ENCODE measurements at regions not wholly inside any gene's neighbourhood (a gene's known extent, or its start where the extent isn't known, plus 50 kb on each side); places are given as distances from the start of the nearest gene placed in this dataset.
"Not testable (repeated sequence)": the region's sequence is repeated elsewhere in the genome, so short reads cannot be mapped to it uniquely, and the experiment has no call there.

GRCh38 chr2:175679728-175680127 lies 322.3 kb downstream of the LNPK start:
- Histone ChIP-seq H3K27me3 (ENCODE audit: control insufficient read depth, insufficient read depth, low read length) (no peaks in the 10 kb centered on the region), H3K4me3 (ENCODE audit: low read depth, low read length) (no peak overlapping the region), H3K4me1 (ENCODE audit: control insufficient read depth, insufficient read depth, low read length, poor library complexity, severe bottlenecking) (no peaks in the 10 kb centered on the region), H3K27ac (ENCODE audit: insufficient read depth, low read length, poor library complexity, severe bottlenecking) (no peak overlapping the region), H3K36me3 (ENCODE audit: control insufficient read depth, insufficient read depth, low read length) (no peaks in the 10 kb centered on the region), H3K9me3 (ENCODE audit: control insufficient read depth in 2 of 2, low read length in 2 of 2) (no peaks in the 10 kb centered on the region)
- H3K9me3 Mint-ChIP-seq = peaks cover 0 to 5% (median 0%) of the 10 kb centered on the region in 7 donors
- ATAC-seq (ENCODE audit: low read depth in 2 of 2) = no peak
- H3K27me3 Mint-ChIP-seq = peaks cover 10% of the 10 kb centered on the region
- no peak overlapping the region for H3K27ac Mint-ChIP-seq
- no peak for DNase-seq
- no peaks in the 10 kb centered on the region for H3K36me3 Mint-ChIP-seq
- H3K4me3 Mint-ChIP-seq = no peak overlapping the region
- H3K4me1 Mint-ChIP-seq = no peaks in the 10 kb centered on the region

- Histone ChIP-seq H3K27ac (ENCODE audit: insufficient read depth, low read length, poor library complexity, severe bottlenecking) (no peak overlapping the region), H3K27me3 (ENCODE audit: control insufficient read depth, insufficient read depth, low read length) (no peaks in the 10 kb centered on the region), H3K4me1 (ENCODE audit: control insufficient read depth, insufficient read depth, low read length, poor library complexity, severe bottlenecking) (no peaks in the 10 kb centered on the region), H3K36me3 (ENCODE audit: control insufficient read depth, insufficient read depth, low read length) (no peaks in the 10 kb centered on the region), H3K4me3 (ENCODE audit: low read depth, low read length) (no peak overlapping the region), H3K9me3 (ENCODE audit: control insufficient read depth in 2 of 2, low read length in 2 of 2) (no peaks in the 10 kb centered on the region)
- H3K27me3 Mint-ChIP-seq = peaks cover 6% of the 10 kb centered on the region
- H3K36me3 Mint-ChIP-seq = no peaks in the 10 kb centered on the region
- H3K4me1 Mint-ChIP-seq = no peaks in the 10 kb centered on the region
- ATAC-seq (ENCODE audit: low read depth in 2 of 2) (no peak), DNase-seq (no peak)
- no peak overlapping the region for H3K4me3 Mint-ChIP-seq
- H3K9me3 Mint-ChIP-seq = peaks cover 0 to 6% (median 0%) of the 10 kb centered on the region in 7 donors
- H3K27ac Mint-ChIP-seq = no peak overlapping the region
These were observed 322.8 kb downstream of the LNPK start for GRCh38 chr2:175679231-175679630.

- ATAC-seq (ENCODE audit: low read depth in 2 of 2) = no peak
- Histone ChIP-seq H3K27ac (ENCODE audit: insufficient read depth, low read length, poor library complexity, severe bottlenecking) (no peak overlapping the region), H3K4me3 (ENCODE audit: low read depth, low read length) (no peak overlapping the region), H3K36me3 (ENCODE audit: control insufficient read depth, insufficient read depth, low read length) (no peaks in the 10 kb centered on the region), H3K4me1 (ENCODE audit: control insufficient read depth, insufficient read depth, low read length, poor library complexity, severe bottlenecking) (no peaks in the 10 kb centered on the region), H3K27me3 (ENCODE audit: control insufficient read depth, insufficient read depth, low read length) (no peaks in the 10 kb centered on the region), H3K9me3 (ENCODE audit: control insufficient read depth in 2 of 2, low read length in 2 of 2) (no peaks in the 10 kb centered on the region)
- no peak overlapping the region for H3K4me3 Mint-ChIP-seq
- H3K27ac Mint-ChIP-seq = no peak overlapping the region
- no peaks in the 10 kb centered on the region for H3K4me1 Mint-ChIP-seq
- no peak for DNase-seq
- peaks cover 4% of the 10 kb centered on the region for H3K27me3 Mint-ChIP-seq
- H3K36me3 Mint-ChIP-seq = no peaks in the 10 kb centered on the region
- peaks cover 0 to 7% (median 1%) of the 10 kb centered on the region in 7 donors for H3K9me3 Mint-ChIP-seq
These were observed 324.2 kb downstream of the LNPK start for GRCh38 chr2:175677880-175678279.

DNA sequence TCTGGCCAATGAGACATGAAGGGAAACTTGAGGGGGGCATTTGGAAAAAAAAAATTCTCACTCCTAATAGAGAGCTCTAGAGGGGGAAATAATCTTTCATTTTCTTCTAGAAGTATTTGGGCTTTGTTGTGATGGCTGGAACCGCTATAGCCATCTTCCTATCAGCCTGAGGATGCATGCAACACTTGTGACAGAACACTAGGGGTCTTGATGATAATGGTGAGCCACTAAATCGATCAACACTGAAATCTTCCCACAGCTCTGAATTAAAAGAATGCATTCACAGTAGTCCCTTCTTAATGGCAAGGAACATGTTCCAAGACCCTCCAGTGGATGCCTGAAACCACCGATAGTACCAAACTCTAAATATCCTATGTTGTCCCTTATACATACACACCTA lies 325.3 kb downstream of the LNPK start:
- peaks cover 4% of the 10 kb centered on the region for H3K27me3 Mint-ChIP-seq
- no peak overlapping the region for H3K27ac Mint-ChIP-seq
- H3K4me1 Mint-ChIP-seq = no peaks in the 10 kb centered on the region
- Histone ChIP-seq H3K27me3 (ENCODE audit: control insufficient read depth, insufficient read depth, low read length) (no peaks in the 10 kb centered on the region), H3K36me3 (ENCODE audit: control insufficient read depth, insufficient read depth, low read length) (no peaks in the 10 kb centered on the region), H3K27ac (ENCODE audit: insufficient read depth, low read length, poor library complexity, severe bottlenecking) (no peak overlapping the region), H3K9me3 (ENCODE audit: control insufficient read depth in 2 of 2, low read length in 2 of 2) (no peaks in the 10 kb centered on the region), H3K4me1 (ENCODE audit: control insufficient read depth, insufficient read depth, low read length, poor library complexity, severe bottlenecking) (no peaks in the 10 kb centered on the region), H3K4me3 (ENCODE audit: low read depth, low read length) (no peak overlapping the region)
- peaks cover 0 to 7% (median 4%) of the 10 kb centered on the region in 7 donors for H3K9me3 Mint-ChIP-seq
- H3K4me3 Mint-ChIP-seq = no peak overlapping the region
- ATAC-seq (ENCODE audit: low read depth in 2 of 2) (no peak), DNase-seq (no peak)
- no peaks in the 10 kb centered on the region for H3K36me3 Mint-ChIP-seq

- H3K27ac ChIP-seq (ENCODE audit: insufficient read depth, low read length, poor library complexity, severe bottlenecking); H3K9me3 Mint-ChIP-seq; H3K4me3 ChIP-seq (ENCODE audit: low read depth, low read length); H3K4me1 Mint-ChIP-seq; H3K27me3 Mint-ChIP-seq; H3K36me3 ChIP-seq (ENCODE audit: control insufficient read depth, insufficient read depth, low read length); H3K27ac Mint-ChIP-seq; H3K36me3 Mint-ChIP-seq; H3K9me3 ChIP-seq (ENCODE audit: control insufficient read depth in 2 of 2, low read length in 2 of 2); H3K4me1 ChIP-seq (ENCODE audit: control insufficient read depth, insufficient read depth, low read length, poor library complexity, severe bottlenecking); DNase-seq; ATAC-seq (ENCODE audit: low read depth in 2 of 2); H3K4me3 Mint-ChIP-seq; H3K27me3 ChIP-seq (ENCODE audit: control insufficient read depth, insufficient read depth, low read length): not testable (repeated sequence)
These were observed 333.3 kb downstream of the LNPK start for GRCh38 chr2:175668804-175669203.

DNA sequence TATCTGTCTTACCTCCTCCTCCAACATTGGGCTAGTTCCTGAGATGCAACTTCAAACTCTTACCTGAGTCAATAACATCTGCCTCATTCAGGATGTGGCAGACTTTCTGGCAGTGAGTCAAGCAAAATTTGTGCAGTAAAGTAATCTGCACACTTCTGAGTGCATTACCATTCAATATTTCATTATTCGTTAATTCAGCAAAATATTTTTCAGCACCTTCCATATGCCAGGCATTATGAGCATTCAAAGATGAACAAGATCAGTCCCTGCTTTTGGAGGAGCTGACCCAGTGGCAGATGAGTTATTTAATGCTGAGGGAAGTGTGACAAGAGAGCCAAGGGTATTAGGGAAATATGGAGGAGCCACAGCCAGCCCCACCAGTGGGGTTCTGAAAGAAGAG lies 339.7 kb downstream of the LNPK start:
- no peaks in the 10 kb centered on the region for H3K27me3 Mint-ChIP-seq
- peaks cover 0 to 8% (median 0%) of the 10 kb centered on the region in 7 donors for H3K9me3 Mint-ChIP-seq
- H3K36me3 Mint-ChIP-seq = no peaks in the 10 kb centered on the region
- Histone ChIP-seq H3K4me3 (ENCODE audit: low read depth, low read length) (no peak overlapping the region), H3K9me3 (ENCODE audit: control insufficient read depth in 2 of 2, low read length in 2 of 2) (no peaks in the 10 kb centered on the region), H3K36me3 (ENCODE audit: control insufficient read depth, insufficient read depth, low read length) (no peaks in the 10 kb centered on the region), H3K27me3 (ENCODE audit: control insufficient read depth, insufficient read depth, low read length) (no peaks in the 10 kb centered on the region), H3K4me1 (ENCODE audit: control insufficient read depth, insufficient read depth, low read length, poor library complexity, severe bottlenecking) (no peaks in the 10 kb centered on the region), H3K27ac (ENCODE audit: insufficient read depth, low read length, poor library complexity, severe bottlenecking) (no peak overlapping the region)
- ATAC-seq (ENCODE audit: low read depth in 2 of 2) (no peak), DNase-seq (no peak)
- H3K4me1 Mint-ChIP-seq = no peaks in the 10 kb centered on the region
- no peak overlapping the region for H3K4me3 Mint-ChIP-seq
- no peak overlapping the region for H3K27ac Mint-ChIP-seq

DNA sequence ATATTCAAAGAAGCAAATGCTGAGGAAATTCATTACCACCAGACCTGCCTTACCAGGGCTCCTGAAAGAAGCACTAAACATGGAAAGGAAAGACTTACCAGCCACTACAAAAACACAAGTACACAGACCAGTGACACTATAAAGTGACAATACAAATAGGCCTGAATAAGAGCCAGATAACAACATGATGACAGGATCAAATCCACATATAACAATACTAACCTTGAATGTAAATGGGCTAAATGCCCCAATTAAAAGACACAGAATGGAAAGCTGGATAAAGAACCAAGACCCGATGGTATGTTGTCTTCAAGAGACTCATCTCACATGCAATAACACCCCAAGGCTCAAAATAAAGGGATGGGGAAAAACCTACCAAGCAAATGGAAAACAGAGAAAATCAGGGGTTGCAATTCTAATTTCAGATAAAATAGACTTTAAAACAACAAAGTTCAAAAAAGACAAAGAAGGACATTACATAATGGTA lies 353.4 kb downstream of the LNPK start:
- peaks cover 0 to 7% (median 0%) of the 10 kb centered on the region in 7 donors for H3K9me3 Mint-ChIP-seq

GRCh38 chr2:175647058-175647457 lies 355.0 kb downstream of the LNPK start:
- DNase-seq (no peak), ATAC-seq (ENCODE audit: low read depth in 2 of 2) (no peak)
- Mint-ChIP-seq H3K4me1 (no peaks in the 10 kb centered on the region), H3K36me3 (no peaks in the 10 kb centered on the region), H3K27me3 (no peaks in the 10 kb centered on the region), H3K4me3 (no peak overlapping the region), H3K9me3 (peaks cover 0 to 4% (median 0%) of the 10 kb centered on the region in 7 donors), H3K27ac (no peak overlapping the region)
- no peaks in the 10 kb centered on the region for H3K36me3 ChIP-seq (ENCODE audit: control insufficient read depth, insufficient read depth, low read length)
- H3K4me3 ChIP-seq (ENCODE audit: low read depth, low read length) = no peak overlapping the region
- no peaks in the 10 kb centered on the region for H3K9me3 ChIP-seq (ENCODE audit: control insufficient read depth in 2 of 2, low read length in 2 of 2)
- no peak overlapping the region for H3K27ac ChIP-seq (ENCODE audit: insufficient read depth, low read length, poor library complexity, severe bottlenecking)
- no peaks in the 10 kb centered on the region for H3K4me1 ChIP-seq (ENCODE audit: control insufficient read depth, insufficient read depth, low read length, poor library complexity, severe bottlenecking)
- H3K27me3 ChIP-seq (ENCODE audit: control insufficient read depth, insufficient read depth, low read length) = no peaks in the 10 kb centered on the region

More for the DNA sequence above, 353.4 kb downstream of the LNPK start:
- no peak for ATAC-seq (ENCODE audit: low read depth in 2 of 2)
- Mint-ChIP-seq H3K4me3 (no peak overlapping the region), H3K36me3 (no peaks in the 10 kb centered on the region), H3K27me3 (no peaks in the 10 kb centered on the region), H3K27ac (no peak overlapping the region), H3K4me1 (no peaks in the 10 kb centered on the region)
- no peak for DNase-seq
- no peak overlapping the region for H3K4me3 ChIP-seq (ENCODE audit: low read depth, low read length)
- no peaks in the 10 kb centered on the region for H3K4me1 ChIP-seq (ENCODE audit: control insufficient read depth, insufficient read depth, low read length, poor library complexity, severe bottlenecking)
- H3K27ac ChIP-seq (ENCODE audit: insufficient read depth, low read length, poor library complexity, severe bottlenecking) = no peak overlapping the region
- H3K9me3 ChIP-seq (ENCODE audit: control insufficient read depth in 2 of 2, low read length in 2 of 2) = no peaks in the 10 kb centered on the region
- no peaks in the 10 kb centered on the region for H3K27me3 ChIP-seq (ENCODE audit: control insufficient read depth, insufficient read depth, low read length)
- H3K36me3 ChIP-seq (ENCODE audit: control insufficient read depth, insufficient read depth, low read length) = no peaks in the 10 kb centered on the region

Data from CD4-positive, CD25-positive, alpha-beta regulatory T cell (primary cell).